ENCODE measurements at regions not wholly inside any gene's neighbourhood (a gene's known extent, or its start where the extent isn't known, plus 50 kb on each side); places are given as distances from the start of the nearest gene placed in this dataset.

GRCh38 chr3:102699104-102699818 is 264.4 kb downstream of the ZPLD1 start:
- Histone ChIP-seq H3K27ac (ENCODE audit: low read length) (no peak overlapping the region), H3K79me2 (replicated peaks; ENCODE audit: insufficient read depth, low read length) (no peaks in the 10 kb centered on the region), H3K36me3 (ENCODE audit: insufficient read depth, low read length) (no peaks in the 10 kb centered on the region), H3K4me3 (ENCODE audit: low read length) (no peak overlapping the region), H2AFZ (ENCODE audit: low read depth, low read length) (no peak overlapping the region), H3K9me2 (ENCODE audit: insufficient read depth, low read length) (no peaks in the 10 kb centered on the region), H3K9ac (ENCODE audit: low read length) (no peak overlapping the region), H3K9me3 (ENCODE audit: low read length) (no peaks in the 10 kb centered on the region), H3K4me2 (ENCODE audit: low read length) (no peak overlapping the region), H3F3A (ENCODE audit: insufficient read depth, low read length, poor library complexity, severe bottlenecking) (no peaks in the 10 kb centered on the region), H3K27me3 (ENCODE audit: insufficient read depth, low read depth, low read length) (no peaks in the 10 kb centered on the region), H4K20me1 (ENCODE audit: insufficient read depth) (no peaks in the 10 kb centered on the region)
- TF ChIP-seq EP300 (conservative IDR thresholded peaks at IDR 0.05; ENCODE audit: poor library complexity, severe bottlenecking) (no peak), REST (IDR thresholded peaks at IDR 0.05; ENCODE audit: borderline replicate concordance) (no peak), MXI1 (conservative IDR thresholded peaks at IDR 0.05; ENCODE audit: poor library complexity, severe bottlenecking) (no peak), RAD21 (conservative IDR thresholded peaks at IDR 0.05) (no peak), CTCF (IDR thresholded peaks at IDR 0.05; ENCODE audit: poor library complexity, severe bottlenecking) (no peak), SMC3 (conservative IDR thresholded peaks at IDR 0.05; ENCODE audit: poor library complexity) (no peak), POLR2AphosphoS5 (IDR thresholded peaks at IDR 0.05) (no peak), EZH2 (IDR thresholded peaks at IDR 0.05; ENCODE audit: borderline replicate concordance, insufficient read depth, low read length, poor library complexity, severe bottlenecking) (no peak), TAF1 (IDR thresholded peaks at IDR 0.05; ENCODE audit: low read depth) (no peak)

- no peaks in the 10 kb centered on the region for H3K36me3 ChIP-seq (ENCODE audit: insufficient read depth, low read length)
- H2AFZ ChIP-seq (ENCODE audit: low read depth, low read length), result no peak overlapping the region
- H3K9me3 ChIP-seq (ENCODE audit: low read length), result no peaks in the 10 kb centered on the region
- no peaks in the 10 kb centered on the region for H3K27me3 ChIP-seq (ENCODE audit: insufficient read depth, low read depth, low read length)
- no peak overlapping the region for H3K4me2 ChIP-seq (ENCODE audit: low read length)
- no peak overlapping the region for H3K27ac ChIP-seq (ENCODE audit: low read length)
- H3K9me2 ChIP-seq (ENCODE audit: insufficient read depth, low read length), result no peaks in the 10 kb centered on the region
- no peaks in the 10 kb centered on the region for H3K79me2 ChIP-seq (replicated peaks; ENCODE audit: insufficient read depth, low read length)
- no peak overlapping the region for H3K9ac ChIP-seq (ENCODE audit: low read length)
- no peak overlapping the region for H3K4me3 ChIP-seq (ENCODE audit: low read length)
- no peaks in the 10 kb centered on the region for H4K20me1 ChIP-seq (ENCODE audit: insufficient read depth)
- TF ChIP-seq SMC3 (conservative IDR thresholded peaks at IDR 0.05; ENCODE audit: poor library complexity) (no peak), EZH2 (IDR thresholded peaks at IDR 0.05; ENCODE audit: borderline replicate concordance, insufficient read depth, low read length, poor library complexity, severe bottlenecking) (no peak), RAD21 (conservative IDR thresholded peaks at IDR 0.05) (no peak), TAF1 (IDR thresholded peaks at IDR 0.05; ENCODE audit: low read depth) (no peak), MXI1 (conservative IDR thresholded peaks at IDR 0.05; ENCODE audit: poor library complexity, severe bottlenecking) (no peak)
- no peaks in the 10 kb centered on the region for H3F3A ChIP-seq (ENCODE audit: insufficient read depth, low read length, poor library complexity, severe bottlenecking)
Measured at GRCh38 chr3:102699819-102700140, 265.0 kb downstream of the ZPLD1 start.
